ENCODE measurements at regions not wholly inside any gene's neighbourhood (a gene's known extent, or its start where the extent isn't known, plus 50 kb on each side); places are given as distances from the start of the nearest gene placed in this dataset.

DNA sequence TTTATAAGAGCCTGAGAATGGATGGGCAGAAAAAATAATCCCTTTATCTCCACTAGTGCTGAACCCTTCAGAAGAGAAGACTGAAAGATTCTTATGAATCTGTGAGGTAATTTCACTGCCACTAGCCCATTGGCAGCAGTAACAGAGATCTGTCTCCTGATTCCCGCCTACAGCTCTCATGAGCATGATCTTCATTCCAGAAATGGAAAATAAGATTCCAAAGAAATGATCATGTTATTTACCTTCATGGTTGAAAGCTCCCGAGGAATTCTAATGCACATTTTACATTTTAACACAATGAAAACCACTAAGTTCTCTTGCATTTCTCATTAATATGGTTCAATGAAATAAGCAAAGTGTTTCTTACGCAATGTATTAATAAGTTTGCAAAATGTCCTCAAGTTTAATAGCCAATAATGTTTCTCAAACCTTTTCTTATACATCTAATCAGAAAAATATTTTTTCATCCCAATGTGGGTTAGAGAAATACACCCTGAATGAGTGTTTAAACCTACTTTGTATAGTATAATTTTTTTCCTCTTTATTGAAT is 905.6 kb downstream of the TMEM182 start:
- DNase-seq (ENCODE audit: extremely low read depth, low read depth, low spot score), result no peak

DNA sequence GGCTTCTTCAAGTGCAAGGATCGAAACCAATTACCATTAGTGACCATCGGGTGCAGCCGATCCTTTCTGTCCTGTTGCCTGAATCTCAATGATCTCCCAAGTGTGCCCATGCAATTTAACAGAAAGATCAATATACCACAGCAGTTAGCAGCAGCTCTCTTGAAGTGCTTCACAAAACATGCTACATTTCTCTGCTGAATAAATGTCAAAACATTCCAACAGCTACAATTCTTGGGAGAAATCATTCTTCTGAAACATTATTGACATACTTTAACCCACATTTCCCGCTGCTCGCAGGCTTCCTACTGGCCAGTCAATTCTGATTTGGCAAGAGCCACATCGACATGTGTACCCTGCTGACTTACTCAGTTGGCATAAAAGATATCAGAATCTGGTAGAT is 907.7 kb downstream of the TMEM182 start:
- DNase-seq (ENCODE audit: extremely low read depth, low read depth, low spot score), result no peak

Data from glomerular endothelial cell (primary cell).